ENCODE measurements at regions not wholly inside any gene's neighbourhood (a gene's known extent, or its start where the extent isn't known, plus 50 kb on each side); places are given as distances from the start of the nearest gene placed in this dataset.

- Mint-ChIP-seq H3K9me3 (peaks cover 0 to 5% (median 0%) of the 10 kb centered on the region in 11 donors), H3K27ac (no peak overlapping the region), H3K4me1 (no peaks in the 10 kb centered on the region), H3K36me3 (no peaks in the 10 kb centered on the region), H3K4me3 (no peak overlapping the region), H3K27me3 (peaks cover 0 to 18% (median 13%) of the 10 kb centered on the region in 5 donors)
- no peak overlapping the region for H3K27ac ChIP-seq (ENCODE audit: low read depth, low read length)
- H3K9me3 ChIP-seq (ENCODE audit: control insufficient read depth in 2 of 3, low read length in 3 of 3), result no peaks in the 10 kb centered on the region
- H3K36me3 ChIP-seq (ENCODE audit: control insufficient read depth in 2 of 3, insufficient read depth in 3 of 3, low read length in 3 of 3), result no peaks in the 10 kb centered on the region
- ChIA-PET POLR2A (no interaction called here), CTCF (no interaction called here)
- no peaks in the 10 kb centered on the region for H3K4me1 ChIP-seq (ENCODE audit: control insufficient read depth in 2 of 2, insufficient read depth in 2 of 2, low read length in 2 of 2)
- intact Hi-C loops (cut with micrococcal nuclease), result no loop called here
- no peak for ATAC-seq
- no peaks in the 10 kb centered on the region for H3K27me3 ChIP-seq (ENCODE audit: control insufficient read depth in 2 of 2, insufficient read depth in 2 of 2, low read length in 2 of 2)
- DNase-seq, result no peak
- no peak overlapping the region for H3K4me3 ChIP-seq (ENCODE audit: low read length)
Measured at GRCh38 chr13:38429916-38430315, 80.3 kb downstream of the UFM1 start.

GRCh38 chr13:38430796-38431195 is 81.1 kb downstream of the UFM1 start:
- no peak overlapping the region for H3K4me3 ChIP-seq (ENCODE audit: low read length)

GRCh38 chr13:38440666-38441065 is 91.0 kb downstream of the UFM1 start:
- Histone ChIP-seq H3K27me3 (ENCODE audit: control insufficient read depth in 2 of 2, insufficient read depth in 2 of 2, low read length in 2 of 2) (no peaks in the 10 kb centered on the region), H3K9me3 (ENCODE audit: control insufficient read depth in 2 of 3, low read length in 3 of 3) (no peaks in the 10 kb centered on the region), H3K27ac (ENCODE audit: low read depth, low read length) (no peak overlapping the region), H3K4me1 (ENCODE audit: control insufficient read depth in 2 of 2, insufficient read depth in 2 of 2, low read length in 2 of 2) (no peaks in the 10 kb centered on the region), H3K4me3 (ENCODE audit: low read length) (no peak overlapping the region), H3K36me3 (ENCODE audit: control insufficient read depth in 2 of 3, insufficient read depth in 3 of 3, low read length in 3 of 3) (no peaks in the 10 kb centered on the region)
- no peaks in the 10 kb centered on the region for H3K4me1 Mint-ChIP-seq
- intact Hi-C loops (cut with micrococcal nuclease), result no loop called here
- H3K36me3 Mint-ChIP-seq, result no peaks in the 10 kb centered on the region
- no peak for ATAC-seq
- H3K27me3 Mint-ChIP-seq, result peaks cover 0 to 12% (median 0%) of the 10 kb centered on the region in 5 donors
- ChIA-PET POLR2A (no interaction called here), CTCF (no interaction called here)
- H3K9me3 Mint-ChIP-seq, result peaks cover 0 to 4% (median 0%) of the 10 kb centered on the region in 11 donors
- no peak overlapping the region for H3K4me3 Mint-ChIP-seq
- no peak overlapping the region for H3K27ac Mint-ChIP-seq
- DNase-seq, result no peak

More at GRCh38 chr13:38430796-38431195, 81.1 kb downstream of the UFM1 start:
- no peaks in the 10 kb centered on the region for H3K36me3 Mint-ChIP-seq
- H3K4me1 Mint-ChIP-seq, result no peaks in the 10 kb centered on the region
- CTCF ChIA-PET, result no interaction called here
- Histone ChIP-seq H3K36me3 (ENCODE audit: control insufficient read depth in 2 of 3, insufficient read depth in 3 of 3, low read length in 3 of 3) (no peaks in the 10 kb centered on the region), H3K27ac (ENCODE audit: low read depth, low read length) (no peak overlapping the region), H3K9me3 (ENCODE audit: control insufficient read depth in 2 of 3, low read length in 3 of 3) (no peaks in the 10 kb centered on the region), H3K4me1 (ENCODE audit: control insufficient read depth in 2 of 2, insufficient read depth in 2 of 2, low read length in 2 of 2) (no peaks in the 10 kb centered on the region), H3K27me3 (ENCODE audit: control insufficient read depth in 2 of 2, insufficient read depth in 2 of 2, low read length in 2 of 2) (no peaks in the 10 kb centered on the region)
- no peak overlapping the region for H3K27ac Mint-ChIP-seq
- intact Hi-C loops (cut with micrococcal nuclease), result no loop called here
- no peak overlapping the region for H3K4me3 Mint-ChIP-seq
- DNase-seq, result no peak
- POLR2A ChIA-PET, result no interaction called here
- peaks cover 0 to 5% (median 0%) of the 10 kb centered on the region in 11 donors for H3K9me3 Mint-ChIP-seq
- peaks cover 0 to 23% (median 16%) of the 10 kb centered on the region in 5 donors for H3K27me3 Mint-ChIP-seq
- no peak for ATAC-seq

GRCh38 chr13:38444904-38445303 is 95.3 kb downstream of the UFM1 start:
- DNase-seq (no peak), ATAC-seq (no peak)
- H3K27ac ChIP-seq (ENCODE audit: low read depth, low read length), result no peak overlapping the region
- no peak overlapping the region for H3K4me3 Mint-ChIP-seq
- H3K4me1 Mint-ChIP-seq, result no peaks in the 10 kb centered on the region
- ChIA-PET POLR2A (interaction anchor here (0.6 kb wide), 1 partner anchor 564 kb away, joined by 3 read pairs; no protein-coding TSS in a partner anchor), CTCF (no interaction called here)
- no peaks in the 10 kb centered on the region for H3K36me3 Mint-ChIP-seq
- peaks cover 0 to 11% (median 0%) of the 10 kb centered on the region in 5 donors for H3K27me3 Mint-ChIP-seq
- H3K9me3 Mint-ChIP-seq, result peaks cover 0 to 4% (median 0%) of the 10 kb centered on the region in 11 donors
- intact Hi-C loops (cut with micrococcal nuclease), result no loop called here
- no peaks in the 10 kb centered on the region for H3K36me3 ChIP-seq (ENCODE audit: control insufficient read depth in 2 of 3, insufficient read depth in 3 of 3, low read length in 3 of 3)
- H3K4me3 ChIP-seq (ENCODE audit: low read length), result no peak overlapping the region
- H3K27ac Mint-ChIP-seq, result no peak overlapping the region
- H3K27me3 ChIP-seq (ENCODE audit: control insufficient read depth in 2 of 2, insufficient read depth in 2 of 2, low read length in 2 of 2), result no peaks in the 10 kb centered on the region
- H3K9me3 ChIP-seq (ENCODE audit: control insufficient read depth in 2 of 3, low read length in 3 of 3), result no peaks in the 10 kb centered on the region
- no peaks in the 10 kb centered on the region for H3K4me1 ChIP-seq (ENCODE audit: control insufficient read depth in 2 of 2, insufficient read depth in 2 of 2, low read length in 2 of 2)

GRCh38 chr13:38452656-38453055 is 103.0 kb downstream of the UFM1 start:
- Histone ChIP-seq H3K4me3 (ENCODE audit: low read length) (no peak overlapping the region), H3K9me3 (ENCODE audit: control insufficient read depth in 2 of 3, low read length in 3 of 3) (no peaks in the 10 kb centered on the region), H3K4me1 (ENCODE audit: control insufficient read depth in 2 of 2, insufficient read depth in 2 of 2, low read length in 2 of 2) (no peaks in the 10 kb centered on the region), H3K27ac (ENCODE audit: low read depth, low read length) (no peak overlapping the region), H3K36me3 (ENCODE audit: control insufficient read depth in 2 of 3, insufficient read depth in 3 of 3, low read length in 3 of 3) (no peaks in the 10 kb centered on the region), H3K27me3 (ENCODE audit: control insufficient read depth in 2 of 2, insufficient read depth in 2 of 2, low read length in 2 of 2) (no peaks in the 10 kb centered on the region)
- ChIA-PET CTCF (no interaction called here), POLR2A (no interaction called here)
- ATAC-seq, result no peak
- intact Hi-C loops (cut with micrococcal nuclease), result no loop called here
- Mint-ChIP-seq H3K4me1 (no peaks in the 10 kb centered on the region), H3K27ac (no peak overlapping the region), H3K36me3 (no peaks in the 10 kb centered on the region), H3K27me3 (peaks cover 0 to 6% (median 0%) of the 10 kb centered on the region in 5 donors), H3K9me3 (no peaks in the 10 kb centered on the region), H3K4me3 (no peak overlapping the region)
- DNase-seq, result no peak

- H3K9me3 ChIP-seq (ENCODE audit: control insufficient read depth in 2 of 3, low read length in 3 of 3), result no peaks in the 10 kb centered on the region
- CTCF ChIA-PET, result no interaction called here
- no peak overlapping the region for H3K4me3 Mint-ChIP-seq
- H3K27me3 Mint-ChIP-seq, result peaks cover 0 to 9% (median 4%) of the 10 kb centered on the region in 5 donors
- H3K4me1 Mint-ChIP-seq, result no peaks in the 10 kb centered on the region
- intact Hi-C loops (cut with micrococcal nuclease), result no loop called here
- no peaks in the 10 kb centered on the region for H3K36me3 ChIP-seq (ENCODE audit: control insufficient read depth in 2 of 3, insufficient read depth in 3 of 3, low read length in 3 of 3)
- peaks cover 0 to 18% (median 6%) of the 10 kb centered on the region in 11 donors for H3K9me3 Mint-ChIP-seq
- POLR2A ChIA-PET, result no interaction called here
- no peaks in the 10 kb centered on the region for H3K27me3 ChIP-seq (ENCODE audit: control insufficient read depth in 2 of 2, insufficient read depth in 2 of 2, low read length in 2 of 2)
- H3K4me1 ChIP-seq (ENCODE audit: control insufficient read depth in 2 of 2, insufficient read depth in 2 of 2, low read length in 2 of 2), result no peaks in the 10 kb centered on the region
- H3K27ac ChIP-seq (ENCODE audit: low read depth, low read length), result no peak overlapping the region
- no peak for ATAC-seq
- H3K27ac Mint-ChIP-seq, result no peak overlapping the region
- H3K4me3 ChIP-seq (ENCODE audit: low read length), result no peak overlapping the region
- DNase-seq, result no peak
- peaks cover 0 to 8% (median 0%) of the 10 kb centered on the region in 5 donors for H3K36me3 Mint-ChIP-seq
Measured at GRCh38 chr13:38462605-38463004, 113.0 kb downstream of the UFM1 start.

GRCh38 chr13:38463048-38463447 is 113.4 kb downstream of the UFM1 start:
- no peak for ATAC-seq
- Mint-ChIP-seq H3K27ac (no peak overlapping the region), H3K4me3 (no peak overlapping the region), H3K36me3 (peaks cover 0 to 8% (median 0%) of the 10 kb centered on the region in 5 donors), H3K4me1 (no peaks in the 10 kb centered on the region), H3K27me3 (peaks cover 0 to 9% (median 4%) of the 10 kb centered on the region in 5 donors), H3K9me3 (peaks cover 0 to 18% (median 6%) of the 10 kb centered on the region in 11 donors)
- ChIA-PET CTCF (no interaction called here), POLR2A (no interaction called here)
- Histone ChIP-seq H3K4me1 (ENCODE audit: control insufficient read depth in 2 of 2, insufficient read depth in 2 of 2, low read length in 2 of 2) (no peaks in the 10 kb centered on the region), H3K4me3 (ENCODE audit: low read length) (no peak overlapping the region), H3K9me3 (ENCODE audit: control insufficient read depth in 2 of 3, low read length in 3 of 3) (no peaks in the 10 kb centered on the region), H3K27ac (ENCODE audit: low read depth, low read length) (no peak overlapping the region), H3K36me3 (ENCODE audit: control insufficient read depth in 2 of 3, insufficient read depth in 3 of 3, low read length in 3 of 3) (no peaks in the 10 kb centered on the region), H3K27me3 (ENCODE audit: control insufficient read depth in 2 of 2, insufficient read depth in 2 of 2, low read length in 2 of 2) (no peaks in the 10 kb centered on the region)
- intact Hi-C loops (cut with micrococcal nuclease), result no loop called here
- DNase-seq, result no peak
